Gastrocnemius medialis (tissue), 4 donors: ENCODE measurements at regions not wholly inside any gene's neighbourhood (a gene's known extent, or its start where the extent isn't known, plus 50 kb on each side); places are given as distances from the start of the nearest gene placed in this dataset.

Source experiments
- POLR2A ChIP-seq, 2 donors: fragments of 450-650 bp; IDR thresholded peaks; one replicate each; pipeline ENCODE4 v1.6.1; 2017; ENCODE audit warnings: antibody characterized with exemption in 2 of 2, mild to moderate bottlenecking in 2 of 2, moderate library complexity in 2 of 2
- TF ChIP-seq, protein P1 (sequence below), 5 experiments: fragments of 450-650 bp in 3 of 5; fragments of 200-600 bp in 2 of 5; sonication (generic) in 2 of 5; IDR thresholded peaks in 4 of 5; conservative IDR thresholded peaks in 1 of 5; 1 replicate in 4 of 5; 2 replicates in 1 of 5; pipeline ENCODE4 v1.5.1; 2016 to 2019; ENCODE audit warnings: antibody characterized with exemption in 5 of 5, mild to moderate bottlenecking in 3 of 5, moderate library complexity in 3 of 5

DNA sequence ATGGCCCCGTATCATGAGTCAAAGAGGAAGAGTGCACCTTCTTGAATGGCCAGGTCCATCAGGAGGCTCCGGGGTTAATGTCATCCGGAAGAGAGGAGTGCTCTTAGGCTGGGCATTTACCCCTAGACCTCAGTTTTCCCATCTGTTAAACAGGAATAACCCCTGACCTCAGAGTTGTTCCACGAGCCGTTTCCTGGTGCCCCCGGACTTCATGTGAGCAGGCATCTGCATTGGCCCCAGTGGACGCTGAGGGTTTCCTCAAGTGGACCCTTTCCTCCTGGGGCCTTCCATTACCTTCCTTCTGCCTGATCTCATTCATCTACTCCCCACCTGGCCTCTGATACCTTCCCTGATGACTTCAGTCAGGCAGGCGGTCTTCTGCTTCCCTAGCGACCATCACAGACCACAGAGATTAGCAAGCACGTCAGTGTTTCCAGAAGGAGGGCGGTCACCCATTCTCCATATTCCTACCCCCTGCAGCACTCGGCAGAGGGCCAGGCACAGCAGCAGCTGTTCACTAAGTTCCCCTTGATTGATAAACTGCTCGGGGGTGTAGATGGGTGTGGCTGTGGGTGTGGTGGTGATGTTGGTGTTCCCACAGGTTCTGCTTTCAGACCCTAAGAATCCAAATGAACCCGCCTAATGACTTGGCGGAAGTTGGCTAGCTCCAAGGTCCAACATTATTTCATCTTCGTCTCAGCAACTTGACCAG lies 346.6 kb upstream of the TNRC6C start:
- TF ChIP-seq, protein P1, sequence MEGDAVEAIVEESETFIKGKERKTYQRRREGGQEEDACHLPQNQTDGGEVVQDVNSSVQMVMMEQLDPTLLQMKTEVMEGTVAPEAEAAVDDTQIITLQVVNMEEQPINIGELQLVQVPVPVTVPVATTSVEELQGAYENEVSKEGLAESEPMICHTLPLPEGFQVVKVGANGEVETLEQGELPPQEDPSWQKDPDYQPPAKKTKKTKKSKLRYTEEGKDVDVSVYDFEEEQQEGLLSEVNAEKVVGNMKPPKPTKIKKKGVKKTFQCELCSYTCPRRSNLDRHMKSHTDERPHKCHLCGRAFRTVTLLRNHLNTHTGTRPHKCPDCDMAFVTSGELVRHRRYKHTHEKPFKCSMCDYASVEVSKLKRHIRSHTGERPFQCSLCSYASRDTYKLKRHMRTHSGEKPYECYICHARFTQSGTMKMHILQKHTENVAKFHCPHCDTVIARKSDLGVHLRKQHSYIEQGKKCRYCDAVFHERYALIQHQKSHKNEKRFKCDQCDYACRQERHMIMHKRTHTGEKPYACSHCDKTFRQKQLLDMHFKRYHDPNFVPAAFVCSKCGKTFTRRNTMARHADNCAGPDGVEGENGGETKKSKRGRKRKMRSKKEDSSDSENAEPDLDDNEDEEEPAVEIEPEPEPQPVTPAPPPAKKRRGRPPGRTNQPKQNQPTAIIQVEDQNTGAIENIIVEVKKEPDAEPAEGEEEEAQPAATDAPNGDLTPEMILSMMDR (IDR thresholded peaks at IDR 0.05 in 4 of 5, conservative IDR thresholded peaks at IDR 0.05 in 1 of 5): no peak
- TF ChIP-seq POLR2A (IDR thresholded peaks at IDR 0.05): no peak
